WTC11 (cell line): ENCODE measurements at regions not wholly inside any gene's neighbourhood (a gene's known extent, or its start where the extent isn't known, plus 50 kb on each side); places are given as distances from the start of the nearest gene placed in this dataset.

Source experiments
- ATAC-seq: fragments of 200-7000 bp; cut with Tn5 transposase; 2 replicates; pipeline ENCODE4 v1.10.0; 2021; ENCODE audit warnings: mild to moderate bottlenecking, moderate library complexity
- CTCF ChIA-PET: fragments of 300-600 bp; sonication (Branson Sonifier 250); formaldehyde crosslinking; loops from one replicate; lab custom pipeline; 2021; ENCODE audit warnings: antibody characterized with exemption; lab: Charles Lee
- POLR2A ChIA-PET: fragments of 350-600 bp; sonication (Branson Sonifier 250); formaldehyde crosslinking; loops from one replicate; lab custom pipeline; 2021; ENCODE audit warnings: antibody characterized with exemption; lab: Charles Lee
- DNase-seq: peaks from one replicate; pipeline ENCODE4 v3.0.0; 2021; ENCODE audit warnings: low spot score
- H3K27ac Mint-ChIP-seq: 2 replicates; pipeline ENCODE4 v1.8.0; 2021; ENCODE audit warnings: mixed read lengths
- H3K27me3 Mint-ChIP-seq: 2 replicates; pipeline ENCODE4 v1.8.0; 2021; ENCODE audit warnings: low read depth, mild to moderate bottlenecking, moderate library complexity, mixed read lengths
- H3K36me3 Mint-ChIP-seq: 2 replicates; pipeline ENCODE4 v1.8.0; 2021; ENCODE audit warnings: mixed read lengths
- H3K4me1 Mint-ChIP-seq: 2 replicates; pipeline ENCODE4 v1.8.0; 2022; ENCODE audit warnings: mixed read lengths
- H3K4me3 Mint-ChIP-seq: 2 replicates; pipeline ENCODE4 v1.8.0; 2021; ENCODE audit warnings: mild to moderate bottlenecking, moderate library complexity, mixed read lengths
- H3K9me3 Mint-ChIP-seq: 2 replicates; pipeline ENCODE4 v1.8.0; 2021; ENCODE audit warnings: mixed read lengths
- CBFB ChIP-seq: sonication (generic); formaldehyde crosslinking; IDR thresholded peaks from 2 replicates; pipeline ENCODE4 v1.8.1; 2022; ENCODE audit warnings: mild to moderate bottlenecking, low read depth, missing genetic modification reagents
- EMX1 ChIP-seq: fragments of 250-450 bp; sonication (Bioruptor Pico); IDR thresholded peaks from 2 replicates; pipeline ENCODE4 v1.8.0; 2021; ENCODE audit warnings: mild to moderate bottlenecking
- IRF2 ChIP-seq: sonication (generic); formaldehyde crosslinking; IDR thresholded peaks from 2 replicates; pipeline ENCODE4 v1.8.0; 2022; ENCODE audit warnings: low read depth, missing genetic modification reagents, borderline replicate concordance
- JUN ChIP-seq: sonication (generic); formaldehyde crosslinking; IDR thresholded peaks from 2 replicates; pipeline ENCODE4 v1.8.0; 2023; ENCODE audit warnings: mild to moderate bottlenecking, missing genetic modification reagents
- KAT7 ChIP-seq: sonication (generic); formaldehyde crosslinking; IDR thresholded peaks from 2 replicates; pipeline ENCODE4 v1.8.1; 2023; ENCODE audit warnings: missing genetic modification reagents, mild to moderate bottlenecking, borderline replicate concordance
- MYBL2 ChIP-seq: sonication (generic); formaldehyde crosslinking; IDR thresholded peaks from 2 replicates; pipeline ENCODE4 v1.8.1; 2023; ENCODE audit warnings: mild to moderate bottlenecking, moderate library complexity, missing genetic modification reagents
- OVOL2 ChIP-seq: fragments of 250-450 bp; sonication (Bioruptor Pico); IDR thresholded peaks from 2 replicates; pipeline ENCODE4 v1.9.0; 2021; ENCODE audit warnings: mild to moderate bottlenecking, borderline replicate concordance
- RORB ChIP-seq: fragments of 250-450 bp; sonication (Bioruptor Pico); IDR thresholded peaks from 2 replicates; pipeline ENCODE4 v1.9.0; 2021; ENCODE audit warnings: mild to moderate bottlenecking
- SMAD4 ChIP-seq: sonication (generic); formaldehyde crosslinking; IDR thresholded peaks from 2 replicates; pipeline ENCODE4 v1.8.0; 2022; ENCODE audit warnings: mild to moderate bottlenecking, missing genetic modification reagents
- SP1 ChIP-seq: sonication (generic); formaldehyde crosslinking; conservative IDR thresholded peaks from 2 replicates; pipeline ENCODE4 v1.8.1; 2022; ENCODE audit warnings: missing genetic modification reagents
- TEAD4 ChIP-seq: sonication (generic); formaldehyde crosslinking; IDR thresholded peaks from 2 replicates; pipeline ENCODE4 v1.8.0; 2022; ENCODE audit warnings: mild to moderate bottlenecking, missing genetic modification reagents
- ZBTB21 ChIP-seq: sonication (generic); formaldehyde crosslinking; IDR thresholded peaks from 2 replicates; pipeline ENCODE4 v1.8.1; 2023; ENCODE audit warnings: mild to moderate bottlenecking, missing genetic modification reagents, borderline replicate concordance
- ZNF232 ChIP-seq: sonication (generic); formaldehyde crosslinking; IDR thresholded peaks from 2 replicates; pipeline ENCODE4 v1.8.0; 2022; ENCODE audit warnings: mild to moderate bottlenecking, missing genetic modification reagents
- ZNF671 ChIP-seq: fragments of 250-450 bp; sonication (Bioruptor Pico); IDR thresholded peaks from 2 replicates; pipeline ENCODE4 v1.8.0; 2021; ENCODE audit warnings: mild to moderate bottlenecking
- TF ChIP-seq, protein P1 (sequence below): fragments of 250-450 bp; sonication (Bioruptor Pico); IDR thresholded peaks from 2 replicates; pipeline ENCODE4 v1.9.0; 2021; ENCODE audit warnings: mild to moderate bottlenecking
- TF ChIP-seq, protein P2 (sequence below): sonication (generic); formaldehyde crosslinking; IDR thresholded peaks from 2 replicates; pipeline ENCODE4 v1.8.0; 2022; ENCODE audit warnings: mild to moderate bottlenecking, missing genetic modification reagents
- TF ChIP-seq, protein P3 (sequence below): sonication (generic); formaldehyde crosslinking; IDR thresholded peaks from 2 replicates; pipeline ENCODE4 v1.8.1; 2022; ENCODE audit warnings: low read depth, missing genetic modification reagents, borderline replicate concordance
- TF ChIP-seq, protein P4 (sequence below): fragments of 250-450 bp; sonication (Bioruptor Pico); IDR thresholded peaks from 2 replicates; pipeline ENCODE4 v2.1.2; 2022; ENCODE audit warnings: mild to moderate bottlenecking, moderate library complexity
- TF ChIP-seq, protein P5 (sequence below): sonication (generic); formaldehyde crosslinking; IDR thresholded peaks from 2 replicates; pipeline ENCODE4 v1.8.0; 2022; ENCODE audit warnings: mild to moderate bottlenecking, missing genetic modification reagents
- TF ChIP-seq, protein P6 (sequence below): sonication (generic); formaldehyde crosslinking; IDR thresholded peaks from 2 replicates; pipeline ENCODE4 v1.8.0; 2023; ENCODE audit warnings: mild to moderate bottlenecking, missing genetic modification reagents

DNA sequence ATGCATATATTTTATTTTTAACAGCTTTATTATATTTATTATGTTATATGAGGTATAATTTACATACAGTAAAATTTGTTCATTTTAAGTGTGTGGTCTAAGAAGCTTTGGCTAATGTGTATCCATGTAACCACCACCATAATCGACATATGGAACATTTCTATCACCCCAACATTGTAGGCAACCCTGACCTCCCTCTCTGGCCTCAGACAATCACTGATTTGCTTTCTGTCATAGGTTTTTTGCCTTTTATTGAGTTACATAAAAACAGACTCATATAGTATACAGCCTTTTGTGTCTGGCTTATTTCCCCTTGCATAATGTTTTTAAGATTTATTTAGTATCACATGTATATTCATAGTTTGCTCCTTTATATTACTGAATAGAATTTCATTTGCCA lies 90.7 kb upstream of the KL start:
- TF ChIP-seq ZNF671 (CRISPR knock-in tag) = no peak
- TF ChIP-seq, protein P1, sequence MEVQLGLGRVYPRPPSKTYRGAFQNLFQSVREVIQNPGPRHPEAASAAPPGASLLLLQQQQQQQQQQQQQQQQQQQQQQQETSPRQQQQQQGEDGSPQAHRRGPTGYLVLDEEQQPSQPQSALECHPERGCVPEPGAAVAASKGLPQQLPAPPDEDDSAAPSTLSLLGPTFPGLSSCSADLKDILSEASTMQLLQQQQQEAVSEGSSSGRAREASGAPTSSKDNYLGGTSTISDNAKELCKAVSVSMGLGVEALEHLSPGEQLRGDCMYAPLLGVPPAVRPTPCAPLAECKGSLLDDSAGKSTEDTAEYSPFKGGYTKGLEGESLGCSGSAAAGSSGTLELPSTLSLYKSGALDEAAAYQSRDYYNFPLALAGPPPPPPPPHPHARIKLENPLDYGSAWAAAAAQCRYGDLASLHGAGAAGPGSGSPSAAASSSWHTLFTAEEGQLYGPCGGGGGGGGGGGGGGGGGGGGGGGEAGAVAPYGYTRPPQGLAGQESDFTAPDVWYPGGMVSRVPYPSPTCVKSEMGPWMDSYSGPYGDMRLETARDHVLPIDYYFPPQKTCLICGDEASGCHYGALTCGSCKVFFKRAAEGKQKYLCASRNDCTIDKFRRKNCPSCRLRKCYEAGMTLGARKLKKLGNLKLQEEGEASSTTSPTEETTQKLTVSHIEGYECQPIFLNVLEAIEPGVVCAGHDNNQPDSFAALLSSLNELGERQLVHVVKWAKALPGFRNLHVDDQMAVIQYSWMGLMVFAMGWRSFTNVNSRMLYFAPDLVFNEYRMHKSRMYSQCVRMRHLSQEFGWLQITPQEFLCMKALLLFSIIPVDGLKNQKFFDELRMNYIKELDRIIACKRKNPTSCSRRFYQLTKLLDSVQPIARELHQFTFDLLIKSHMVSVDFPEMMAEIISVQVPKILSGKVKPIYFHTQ (CRISPR knock-in tag) = no peak
- TF ChIP-seq, protein P2, sequence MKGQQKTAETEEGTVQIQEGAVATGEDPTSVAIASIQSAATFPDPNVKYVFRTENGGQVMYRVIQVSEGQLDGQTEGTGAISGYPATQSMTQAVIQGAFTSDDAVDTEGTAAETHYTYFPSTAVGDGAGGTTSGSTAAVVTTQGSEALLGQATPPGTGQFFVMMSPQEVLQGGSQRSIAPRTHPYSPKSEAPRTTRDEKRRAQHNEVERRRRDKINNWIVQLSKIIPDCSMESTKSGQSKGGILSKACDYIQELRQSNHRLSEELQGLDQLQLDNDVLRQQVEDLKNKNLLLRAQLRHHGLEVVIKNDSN (CRISPR knock-in tag) = no peak
- no peak for TF ChIP-seq JUN (CRISPR knock-in tag)
- no peak for TF ChIP-seq KAT7 (CRISPR knock-in tag)
- TF ChIP-seq, protein P3, sequence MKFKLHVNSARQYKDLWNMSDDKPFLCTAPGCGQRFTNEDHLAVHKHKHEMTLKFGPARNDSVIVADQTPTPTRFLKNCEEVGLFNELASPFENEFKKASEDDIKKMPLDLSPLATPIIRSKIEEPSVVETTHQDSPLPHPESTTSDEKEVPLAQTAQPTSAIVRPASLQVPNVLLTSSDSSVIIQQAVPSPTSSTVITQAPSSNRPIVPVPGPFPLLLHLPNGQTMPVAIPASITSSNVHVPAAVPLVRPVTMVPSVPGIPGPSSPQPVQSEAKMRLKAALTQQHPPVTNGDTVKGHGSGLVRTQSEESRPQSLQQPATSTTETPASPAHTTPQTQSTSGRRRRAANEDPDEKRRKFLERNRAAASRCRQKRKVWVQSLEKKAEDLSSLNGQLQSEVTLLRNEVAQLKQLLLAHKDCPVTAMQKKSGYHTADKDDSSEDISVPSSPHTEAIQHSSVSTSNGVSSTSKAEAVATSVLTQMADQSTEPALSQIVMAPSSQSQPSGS (CRISPR knock-in tag) = no peak
- TF ChIP-seq MYBL2 = no peak
- no peak for TF ChIP-seq ZNF232 (CRISPR knock-in tag)
- no peak for TF ChIP-seq EMX1 (CRISPR knock-in tag)
- no peak for TF ChIP-seq SP1 (CRISPR knock-in tag)
- TF ChIP-seq IRF2 (CRISPR knock-in tag) = no peak
- Mint-ChIP-seq H3K36me3 (no peaks in the 10 kb centered on the region), H3K27ac (no peak overlapping the region), H3K4me3 (no peak overlapping the region), H3K9me3 (peaks cover 7% of the 10 kb centered on the region; the same call in 1 of the 2 replicates), H3K4me1 (no peaks in the 10 kb centered on the region), H3K27me3 (no peaks in the 10 kb centered on the region)
- ChIA-PET POLR2A (no interaction called here), CTCF (interaction anchor here (0.8 kb wide), 1 partner anchor 340 kb away, joined by 3 read pairs; no protein-coding TSS in a partner anchor)
- ATAC-seq (no peak), DNase-seq (no peak)

DNA sequence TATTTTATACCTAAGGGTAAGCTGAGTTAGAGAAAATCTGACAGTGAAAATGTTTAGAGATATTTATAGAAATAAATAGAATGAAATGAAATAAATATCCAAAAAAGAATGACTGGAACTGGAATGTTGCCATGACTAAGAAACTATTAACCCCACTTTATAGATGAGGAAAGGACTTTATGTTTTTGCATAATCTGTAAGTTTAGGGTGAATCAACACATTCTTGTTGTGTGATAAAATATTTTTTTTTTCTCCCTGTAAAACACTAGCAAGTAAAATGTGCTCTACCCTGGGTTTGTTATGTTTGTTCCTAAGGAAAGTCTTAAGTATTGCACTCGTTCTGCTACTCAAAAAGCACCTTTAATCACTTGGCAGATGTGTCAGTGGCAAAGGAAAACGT lies 83.8 kb upstream of the KL start:
- DNase-seq (no peak), ATAC-seq (no peak)
- TF ChIP-seq CBFB = no peak
- no peak for TF ChIP-seq TEAD4 (CRISPR knock-in tag)
- TF ChIP-seq SMAD4 = no peak
- TF ChIP-seq, protein P4, sequence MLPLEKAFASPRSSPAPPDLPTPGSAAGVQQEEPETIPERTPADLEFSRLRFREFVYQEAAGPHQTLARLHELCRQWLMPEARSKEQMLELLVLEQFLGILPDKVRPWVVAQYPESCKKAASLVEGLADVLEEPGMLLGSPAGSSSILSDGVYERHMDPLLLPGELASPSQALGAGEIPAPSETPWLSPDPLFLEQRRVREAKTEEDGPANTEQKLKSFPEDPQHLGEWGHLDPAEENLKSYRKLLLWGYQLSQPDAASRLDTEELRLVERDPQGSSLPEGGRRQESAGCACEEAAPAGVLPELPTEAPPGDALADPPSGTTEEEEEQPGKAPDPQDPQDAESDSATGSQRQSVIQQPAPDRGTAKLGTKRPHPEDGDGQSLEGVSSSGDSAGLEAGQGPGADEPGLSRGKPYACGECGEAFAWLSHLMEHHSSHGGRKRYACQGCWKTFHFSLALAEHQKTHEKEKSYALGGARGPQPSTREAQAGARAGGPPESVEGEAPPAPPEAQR (CRISPR knock-in tag) = no peak
- TF ChIP-seq, protein P5, sequence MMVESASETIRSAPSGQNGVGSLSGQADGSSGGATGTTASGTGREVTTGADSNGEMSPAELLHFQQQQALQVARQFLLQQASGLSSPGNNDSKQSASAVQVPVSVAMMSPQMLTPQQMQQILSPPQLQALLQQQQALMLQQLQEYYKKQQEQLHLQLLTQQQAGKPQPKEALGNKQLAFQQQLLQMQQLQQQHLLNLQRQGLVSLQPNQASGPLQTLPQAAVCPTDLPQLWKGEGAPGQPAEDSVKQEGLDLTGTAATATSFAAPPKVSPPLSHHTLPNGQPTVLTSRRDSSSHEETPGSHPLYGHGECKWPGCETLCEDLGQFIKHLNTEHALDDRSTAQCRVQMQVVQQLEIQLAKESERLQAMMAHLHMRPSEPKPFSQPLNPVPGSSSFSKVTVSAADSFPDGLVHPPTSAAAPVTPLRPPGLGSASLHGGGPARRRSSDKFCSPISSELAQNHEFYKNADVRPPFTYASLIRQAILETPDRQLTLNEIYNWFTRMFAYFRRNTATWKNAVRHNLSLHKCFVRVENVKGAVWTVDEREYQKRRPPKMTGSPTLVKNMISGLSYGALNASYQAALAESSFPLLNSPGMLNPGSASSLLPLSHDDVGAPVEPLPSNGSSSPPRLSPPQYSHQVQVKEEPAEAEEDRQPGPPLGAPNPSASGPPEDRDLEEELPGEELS (CRISPR knock-in tag) = no peak
- no peak for TF ChIP-seq RORB (CRISPR knock-in tag)
- TF ChIP-seq ZBTB21 (CRISPR knock-in tag) = no peak
- TF ChIP-seq, protein P6, sequence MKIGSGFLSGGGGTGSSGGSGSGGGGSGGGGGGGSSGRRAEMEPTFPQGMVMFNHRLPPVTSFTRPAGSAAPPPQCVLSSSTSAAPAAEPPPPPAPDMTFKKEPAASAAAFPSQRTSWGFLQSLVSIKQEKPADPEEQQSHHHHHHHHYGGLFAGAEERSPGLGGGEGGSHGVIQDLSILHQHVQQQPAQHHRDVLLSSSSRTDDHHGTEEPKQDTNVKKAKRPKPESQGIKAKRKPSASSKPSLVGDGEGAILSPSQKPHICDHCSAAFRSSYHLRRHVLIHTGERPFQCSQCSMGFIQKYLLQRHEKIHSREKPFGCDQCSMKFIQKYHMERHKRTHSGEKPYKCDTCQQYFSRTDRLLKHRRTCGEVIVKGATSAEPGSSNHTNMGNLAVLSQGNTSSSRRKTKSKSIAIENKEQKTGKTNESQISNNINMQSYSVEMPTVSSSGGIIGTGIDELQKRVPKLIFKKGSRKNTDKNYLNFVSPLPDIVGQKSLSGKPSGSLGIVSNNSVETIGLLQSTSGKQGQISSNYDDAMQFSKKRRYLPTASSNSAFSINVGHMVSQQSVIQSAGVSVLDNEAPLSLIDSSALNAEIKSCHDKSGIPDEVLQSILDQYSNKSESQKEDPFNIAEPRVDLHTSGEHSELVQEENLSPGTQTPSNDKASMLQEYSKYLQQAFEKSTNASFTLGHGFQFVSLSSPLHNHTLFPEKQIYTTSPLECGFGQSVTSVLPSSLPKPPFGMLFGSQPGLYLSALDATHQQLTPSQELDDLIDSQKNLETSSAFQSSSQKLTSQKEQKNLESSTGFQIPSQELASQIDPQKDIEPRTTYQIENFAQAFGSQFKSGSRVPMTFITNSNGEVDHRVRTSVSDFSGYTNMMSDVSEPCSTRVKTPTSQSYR = no peak
- no peak for TF ChIP-seq OVOL2 (CRISPR knock-in tag)
- H3K36me3 Mint-ChIP-seq = 0 out of 2 replicates have a peak, but pooled peaks cover 9% of the 10 kb centered on the region
- H3K4me3 Mint-ChIP-seq = no peak overlapping the region
- CTCF ChIA-PET = interaction anchor here (1.0 kb wide), 1 partner anchor 346 kb away, joined by 3 read pairs; no protein-coding TSS in a partner anchor
- no peaks in the 10 kb centered on the region for H3K4me1 Mint-ChIP-seq
- POLR2A ChIA-PET = no interaction called here
- no peak overlapping the region for H3K27ac Mint-ChIP-seq
- H3K27me3 Mint-ChIP-seq = no peaks in the 10 kb centered on the region; the same call in 1 of the 2 replicates
- peaks cover 26% of the 10 kb centered on the region for H3K9me3 Mint-ChIP-seq
